Fibroblast of mammary gland (primary cell): ENCODE measurements at regions not wholly inside any gene's neighbourhood (a gene's known extent, or its start where the extent isn't known, plus 50 kb on each side); places are given as distances from the start of the nearest gene placed in this dataset.
A peak's percentile ranks its signal among the peaks of the same experiment; 100 is the strongest.
"Not testable (repeated sequence)": the region's sequence is repeated elsewhere in the genome, so short reads cannot be mapped to it uniquely, and the experiment has no call there.

Experiments
- DNase-seq: peaks from one replicate; pipeline ENCODE4 v3.0.0-alpha.2; 2010; ENCODE audit warnings: low read depth
- H3K4me3 ChIP-seq: 2 replicates; pipeline ENCODE4 v1.5.1; 2011; ENCODE audit warnings: low read depth, mild to moderate bottlenecking, low read length, moderate library complexity; ENCODE audit not compliant: control insufficient read depth
- CTCF ChIP-seq: conservative IDR thresholded peaks from 2 replicates; pipeline ENCODE4 v1.5.1; 2011; ENCODE audit warnings: low read depth, low read length, inconsistent platforms; ENCODE audit not compliant: control insufficient read depth, insufficient read depth

- TF ChIP-seq CTCF = no peak
Observed at GRCh38 chr3:162629372-162629771, 1132.8 kb downstream of the OTOL1 start.

GRCh38 chr3:162632672-162633071, 1136.1 kb downstream of the OTOL1 start:
- peak; percentile 7 for DNase-seq
- no peak overlapping the region for H3K4me3 ChIP-seq
- TF ChIP-seq CTCF = no peak

More at GRCh38 chr3:162629372-162629771, 1132.8 kb downstream of the OTOL1 start:
- H3K4me3 ChIP-seq = no peak overlapping the region
- DNase-seq = no peak

GRCh38 chr3:162640208-162640607, 1143.6 kb downstream of the OTOL1 start:
- not testable (repeated sequence) for H3K4me3 ChIP-seq, DNase-seq

GRCh38 chr3:162641317-162641716, 1144.7 kb downstream of the OTOL1 start:
- DNase-seq = no peak
- no peak overlapping the region for H3K4me3 ChIP-seq
- TF ChIP-seq CTCF = no peak

- no peak overlapping the region for H3K4me3 ChIP-seq
- peak; percentile 7 for DNase-seq
- TF ChIP-seq CTCF = no peak
Observed at GRCh38 chr3:162641907-162642306, 1145.3 kb downstream of the OTOL1 start.

GRCh38 chr3:162643245-162643644, 1146.6 kb downstream of the OTOL1 start:
- TF ChIP-seq CTCF = no peak
- DNase-seq = peak; percentile 20
- no peak overlapping the region for H3K4me3 ChIP-seq

GRCh38 chr3:162647321-162647720, 1150.7 kb downstream of the OTOL1 start:
- TF ChIP-seq CTCF = no peak
- DNase-seq = no peak
- no peak overlapping the region for H3K4me3 ChIP-seq

GRCh38 chr3:162658003-162658402, 1161.4 kb downstream of the OTOL1 start:
- no peak for DNase-seq
- no peak for TF ChIP-seq CTCF
- H3K4me3 ChIP-seq = no peak overlapping the region
